HS-5 (cell line): ENCODE measurements at regions not wholly inside any gene's neighbourhood (a gene's known extent, or its start where the extent isn't known, plus 50 kb on each side); places are given as distances from the start of the nearest gene placed in this dataset.
"Not testable (repeated sequence)": the region's sequence is repeated elsewhere in the genome, so short reads cannot be mapped to it uniquely, and the experiment has no call there.

Source experiments
- DNase-seq: peaks from one replicate; pipeline ENCODE4 v3.0.0-alpha.2; 2012; ENCODE audit warnings: low read depth

GRCh38 chr18:67007085-67007484 is 403.2 kb upstream of the CDH19 start:
- DNase-seq: no peak

- DNase-seq: no peak
These were observed 397.2 kb upstream of the CDH19 start for GRCh38 chr18:67001052-67001451.

- DNase-seq: no peak
These were observed 395.1 kb upstream of the CDH19 start for GRCh38 chr18:66999003-66999402.

- DNase-seq: no peak
These were observed 391.4 kb upstream of the CDH19 start for GRCh38 chr18:66995270-66995669.

GRCh38 chr18:66994790-66995189 is 390.9 kb upstream of the CDH19 start:
- no peak for DNase-seq

- no peak for DNase-seq
These were observed 389.6 kb upstream of the CDH19 start for GRCh38 chr18:66993492-66993891.

GRCh38 chr18:66990909-66991308 is 387.0 kb upstream of the CDH19 start:
- no peak for DNase-seq

- DNase-seq: no peak
These were observed 375.1 kb upstream of the CDH19 start for GRCh38 chr18:66979009-66979408.

GRCh38 chr18:66972681-66973080 is 368.8 kb upstream of the CDH19 start:
- DNase-seq: no peak

GRCh38 chr18:66971960-66972359 is 368.1 kb upstream of the CDH19 start:
- no peak for DNase-seq

- no peak for DNase-seq
These were observed 362.3 kb upstream of the CDH19 start for GRCh38 chr18:66966171-66966570.

- no peak for DNase-seq
These were observed 354.4 kb upstream of the CDH19 start for GRCh38 chr18:66958309-66958708.

GRCh38 chr18:66951750-66952149 is 347.9 kb upstream of the CDH19 start:
- no peak for DNase-seq

GRCh38 chr18:66949419-66949818 is 345.5 kb upstream of the CDH19 start:
- no peak for DNase-seq

GRCh38 chr18:66937546-66937945 is 333.7 kb upstream of the CDH19 start:
- no peak for DNase-seq

- DNase-seq: no peak
These were observed 327.1 kb upstream of the CDH19 start for GRCh38 chr18:66931010-66931409.

GRCh38 chr18:66916834-66917233 is 312.9 kb upstream of the CDH19 start:
- no peak for DNase-seq

- no peak for DNase-seq
These were observed 296.9 kb upstream of the CDH19 start for GRCh38 chr18:66900837-66901236.

- no peak for DNase-seq
These were observed 291.7 kb upstream of the CDH19 start for GRCh38 chr18:66895631-66896030.

GRCh38 chr18:66894851-66895250 is 291.0 kb upstream of the CDH19 start:
- DNase-seq: no peak

GRCh38 chr18:66892388-66892787 is 288.5 kb upstream of the CDH19 start:
- DNase-seq: not testable (repeated sequence)

GRCh38 chr18:66874812-66875474 is 271.1 kb upstream of the CDH19 start:
- DNase-seq: no peak

- no peak for DNase-seq
These were observed 270.5 kb upstream of the CDH19 start for GRCh38 chr18:66874375-66874774.

GRCh38 chr18:66873899-66874298 is 270.0 kb upstream of the CDH19 start:
- DNase-seq: no peak

GRCh38 chr18:66872277-66872676 is 268.4 kb upstream of the CDH19 start:
- DNase-seq: no peak
